Ovary (tissue), 7 donors: ENCODE measurements at regions not wholly inside any gene's neighbourhood (a gene's known extent, or its start where the extent isn't known, plus 50 kb on each side); places are given as distances from the start of the nearest gene placed in this dataset.
A peak's percentile ranks its signal among the peaks of the same experiment; 100 is the strongest.

ENCODE experiments used
- DNase-seq, 5 donors: peaks; one replicate each; pipeline ENCODE4 v3.0.0-alpha.2; 2019 to 2020
- H3K27ac ChIP-seq, 2 donors: fragments of 200-600 bp; one replicate each; pipeline versions ENCODE4 v1.5.1 to v1.8.0; 2019 to 2022
- H3K27me3 ChIP-seq: fragments of 200-600 bp; one replicate; pipeline ENCODE4 v1.8.0; 2022
- H3K36me3 ChIP-seq: fragments of 200-600 bp; sonication (generic); one replicate; pipeline ENCODE4 v1.5.1; 2019
- H3K4me1 ChIP-seq: one replicate; pipeline ENCODE4 v1.8.1; 2013; ENCODE audit warnings: mild to moderate bottlenecking, moderate library complexity; ENCODE audit not compliant: insufficient read depth
- H3K4me3 ChIP-seq: fragments of 200-600 bp; sonication (generic); one replicate; pipeline ENCODE4 v1.5.1; 2017
- H3K9me3 ChIP-seq, 2 donors: fragments of 200-600 bp in 1 of 2; sonication (generic) in 1 of 2; one replicate each; pipeline versions ENCODE4 v1.5.1 to v1.8.1; 2013 to 2019; ENCODE audit warnings: mild to moderate bottlenecking in 1 of 2, moderate library complexity in 1 of 2
- EP300 ChIP-seq: sonication (generic); formaldehyde crosslinking; IDR thresholded peaks from one replicate; pipeline ENCODE4 v1.6.1; 2017; ENCODE audit warnings: antibody characterized with exemption
- POLR2A ChIP-seq: fragments of 450-650 bp; IDR thresholded peaks from one replicate; pipeline ENCODE4 v1.6.1; 2017; ENCODE audit warnings: antibody characterized with exemption, mild to moderate bottlenecking, moderate library complexity
- WGBS, 3 donors: extraction: QIAGEN DNeasy Blood & Tissue Kit in 1 of 3; methylation state at CpG; one replicate each; pipeline versions ENCODE4 v1.1.5 to v1.1.7; 2013 to 2017; 5-methylcytosine and 5-hydroxymethylcytosine counted together
- intact Hi-C, 4 donors: fragments of 100-400 bp; cut with DNase I; formaldehyde crosslinking; loops; one replicate each; pipeline versions ENCODE4 v1.11.0 to v1.15.1; 2022 to 2023
- TF ChIP-seq, protein P1 (sequence below), 3 donors: fragments of 450-650 bp in 2 of 3; fragments of 200-600 bp in 1 of 3; IDR thresholded peaks; one replicate each; pipeline versions ENCODE4 v1.5.1 to v1.8.0; 2016 to 2022; ENCODE audit warnings: antibody characterized with exemption in 3 of 3, mild to moderate bottlenecking in 1 of 3
- donor health status: DM: no; HTN: no; CAD: no; lungs with moderate emphysema.
- donor health status: DM: no; HTN: no; CAD: no.
- donor health status: Bipolar disorder and iron deficiency.
- donor health status: DM: no; HTN: no; CAD: no.
- donor health status: DM: yes; HTN: yes; CAD: no.

DNA sequence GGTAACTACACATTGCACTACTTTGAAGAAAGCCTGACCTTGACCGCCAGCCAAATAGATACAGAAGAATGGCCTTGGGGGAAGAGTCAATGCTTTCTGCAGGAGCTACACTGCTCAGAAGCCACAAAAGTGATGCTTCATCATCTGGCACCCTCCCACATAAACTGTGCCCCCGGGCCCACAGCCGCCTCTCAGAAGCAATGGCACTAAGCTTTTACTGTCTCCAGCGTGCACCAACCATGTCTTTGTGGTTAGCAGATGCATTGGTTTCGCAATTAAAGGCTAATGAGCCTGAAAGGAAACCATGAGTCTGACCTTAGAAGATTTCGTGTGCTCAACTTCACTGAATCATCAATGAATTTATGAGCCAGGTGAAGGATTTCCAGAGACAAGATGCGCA lies 209.4 kb upstream of the TRIB2 start:
- Histone ChIP-seq H3K27me3 (no peaks in the 10 kb centered on the region), H3K4me1 (peaks cover 9% of the 10 kb centered on the region), H3K27ac (peak overlapping the region in 1 of 2 donors; percentile 30), H3K36me3 (no peaks in the 10 kb centered on the region), H3K9me3 (no peaks in the 10 kb centered on the region), H3K4me3 (no peak overlapping the region)
- WGBS, 3 donors = 30 to 47% (median 31%) methylated on average over 7 of the region's 7 CpGs
- TF ChIP-seq, protein P1, sequence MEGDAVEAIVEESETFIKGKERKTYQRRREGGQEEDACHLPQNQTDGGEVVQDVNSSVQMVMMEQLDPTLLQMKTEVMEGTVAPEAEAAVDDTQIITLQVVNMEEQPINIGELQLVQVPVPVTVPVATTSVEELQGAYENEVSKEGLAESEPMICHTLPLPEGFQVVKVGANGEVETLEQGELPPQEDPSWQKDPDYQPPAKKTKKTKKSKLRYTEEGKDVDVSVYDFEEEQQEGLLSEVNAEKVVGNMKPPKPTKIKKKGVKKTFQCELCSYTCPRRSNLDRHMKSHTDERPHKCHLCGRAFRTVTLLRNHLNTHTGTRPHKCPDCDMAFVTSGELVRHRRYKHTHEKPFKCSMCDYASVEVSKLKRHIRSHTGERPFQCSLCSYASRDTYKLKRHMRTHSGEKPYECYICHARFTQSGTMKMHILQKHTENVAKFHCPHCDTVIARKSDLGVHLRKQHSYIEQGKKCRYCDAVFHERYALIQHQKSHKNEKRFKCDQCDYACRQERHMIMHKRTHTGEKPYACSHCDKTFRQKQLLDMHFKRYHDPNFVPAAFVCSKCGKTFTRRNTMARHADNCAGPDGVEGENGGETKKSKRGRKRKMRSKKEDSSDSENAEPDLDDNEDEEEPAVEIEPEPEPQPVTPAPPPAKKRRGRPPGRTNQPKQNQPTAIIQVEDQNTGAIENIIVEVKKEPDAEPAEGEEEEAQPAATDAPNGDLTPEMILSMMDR (IDR thresholded peaks at IDR 0.05) = no peak
- no peak for TF ChIP-seq POLR2A
- no peak for TF ChIP-seq EP300
- peak; percentile 45 to 65 (median 56) for DNase-seq
- intact Hi-C loops = no loop called here

DNA sequence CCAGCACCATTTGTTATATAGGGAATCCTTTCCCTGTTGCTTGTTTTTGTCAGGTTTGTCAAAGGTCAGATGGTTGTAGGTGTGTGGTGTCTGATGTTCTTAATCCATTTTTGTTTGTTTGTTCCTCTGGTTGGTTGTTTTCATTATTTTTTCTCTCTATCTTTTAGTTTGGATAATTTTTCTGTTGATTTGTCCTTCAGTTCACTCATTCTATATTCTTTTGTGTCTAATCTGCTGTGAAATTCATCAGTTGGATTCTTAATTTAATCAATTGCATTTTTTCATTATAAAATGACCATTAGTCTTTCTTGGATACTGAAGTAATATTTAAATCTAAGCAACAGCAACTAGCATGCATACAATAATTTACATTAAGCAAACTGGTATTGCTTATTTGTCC lies 206.7 kb upstream of the TRIB2 start:
- intact Hi-C loops = no loop called here
- TF ChIP-seq POLR2A = no peak
- TF ChIP-seq, protein P1 (IDR thresholded peaks at IDR 0.05) = no peak

DNA sequence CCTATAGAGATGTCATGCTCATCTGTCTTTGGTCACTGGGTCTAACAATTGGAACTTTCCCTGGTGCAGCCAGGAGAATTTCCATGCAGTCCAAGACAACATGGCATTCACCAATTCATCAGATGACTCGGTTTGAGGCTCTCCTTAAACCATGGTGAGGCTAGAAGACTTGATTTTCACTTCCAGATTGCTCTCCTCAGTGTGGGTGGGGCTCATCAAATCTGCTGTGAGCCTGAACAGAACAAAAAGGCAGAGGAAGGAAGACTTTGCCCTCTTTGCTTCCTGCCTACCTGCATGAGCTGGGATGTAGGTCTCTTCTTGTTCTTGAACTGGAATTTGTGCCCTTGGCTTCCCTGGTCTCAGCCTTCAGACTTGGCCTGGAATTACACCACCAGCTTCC lies 203.4 kb upstream of the TRIB2 start:
- no peaks in the 10 kb centered on the region for H3K4me1 ChIP-seq
- DNase-seq = no peak
- no peak overlapping the region for H3K27ac ChIP-seq
- H3K9me3 ChIP-seq = no peaks in the 10 kb centered on the region
- H3K36me3 ChIP-seq = no peaks in the 10 kb centered on the region
- H3K27me3 ChIP-seq = no peaks in the 10 kb centered on the region
- intact Hi-C loops = no loop called here
- 85 to 90% (median 88%) methylated on average over 1 of the region's 1 CpG for WGBS, 3 donors
- TF ChIP-seq EP300 (no peak), POLR2A (no peak)
- TF ChIP-seq, protein P1 (IDR thresholded peaks at IDR 0.05) = no peak
- H3K4me3 ChIP-seq = no peak overlapping the region

More for the DNA sequence above, 206.7 kb upstream of the TRIB2 start:
- Histone ChIP-seq H3K4me3 (no peak overlapping the region), H3K36me3 (no peaks in the 10 kb centered on the region), H3K4me1 (peaks cover 9% of the 10 kb centered on the region), H3K27me3 (no peaks in the 10 kb centered on the region), H3K9me3 (no peaks in the 10 kb centered on the region), H3K27ac (no peak overlapping the region)
- no peak for DNase-seq

GRCh38 chr2:12514168-12514567 lies 202.6 kb upstream of the TRIB2 start:
- H3K9me3 ChIP-seq = no peaks in the 10 kb centered on the region
- no peak overlapping the region for H3K27ac ChIP-seq
- intact Hi-C loops = no loop called here
- DNase-seq = no peak
- no peaks in the 10 kb centered on the region for H3K36me3 ChIP-seq
- H3K4me1 ChIP-seq = no peaks in the 10 kb centered on the region
- no peak overlapping the region for H3K4me3 ChIP-seq
- no peaks in the 10 kb centered on the region for H3K27me3 ChIP-seq
- 73 to 75% (median 73%) methylated on average over 3 of the region's 3 CpGs for WGBS, 3 donors
- TF ChIP-seq EP300 (no peak), POLR2A (no peak)
- TF ChIP-seq, protein P1 (IDR thresholded peaks at IDR 0.05) = no peak
